PC-9 (cell line): ENCODE measurements at regions not wholly inside any gene's neighbourhood (a gene's known extent, or its start where the extent isn't known, plus 50 kb on each side); places are given as distances from the start of the nearest gene placed in this dataset.

Source experiments
- CTCF ChIP-seq: fragments of 200-600 bp; sonication (generic); conservative IDR thresholded peaks from 2 replicates; pipeline ENCODE4 v1.6.1; 2017; ENCODE audit warnings: mixed run types, antibody characterized with exemption, mild to moderate bottlenecking, moderate library complexity
- EZH2 ChIP-seq: fragments of 200-600 bp; sonication (generic); IDR thresholded peaks from 2 replicates; pipeline ENCODE4 v1.8.0; 2017; ENCODE audit warnings: antibody characterized with exemption, low read depth

DNA sequence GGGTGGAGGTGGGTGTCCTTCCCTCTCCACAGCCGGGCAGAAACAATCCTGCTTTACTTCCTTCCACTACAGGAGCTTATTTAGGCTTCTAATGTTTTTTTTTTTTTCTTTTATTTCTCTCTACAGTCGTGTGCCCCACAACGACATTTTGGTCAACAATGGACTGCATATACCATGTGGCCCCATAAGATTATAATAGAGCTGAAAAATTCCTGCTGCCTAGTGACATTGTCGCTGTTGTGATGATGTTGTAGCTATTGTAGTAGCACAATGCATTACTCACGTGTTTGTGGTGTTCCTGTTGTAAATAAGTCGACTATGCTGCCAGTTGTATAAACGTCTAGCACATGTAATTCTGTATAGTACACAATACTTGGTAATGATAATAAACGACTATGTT is 153.7 kb downstream of the IL20RB start:
- TF ChIP-seq CTCF, result no peak
- TF ChIP-seq EZH2, result no peak
